HG03354 (cell line): ENCODE measurements at regions not wholly inside any gene's neighbourhood (a gene's known extent, or its start where the extent isn't known, plus 50 kb on each side); places are given as distances from the start of the nearest gene placed in this dataset.
A peak's percentile ranks its signal among the peaks of the same experiment; 100 is the strongest.

Experiments used
- ATAC-seq: cut with Tn5 transposase; IDR thresholded peaks from one replicate; pipeline ENCODE4 v1.9.1; 2021; ENCODE audit warnings: mild to moderate bottlenecking; ENCODE audit not compliant: unreplicated experiment, poor library complexity, severe bottlenecking

DNA sequence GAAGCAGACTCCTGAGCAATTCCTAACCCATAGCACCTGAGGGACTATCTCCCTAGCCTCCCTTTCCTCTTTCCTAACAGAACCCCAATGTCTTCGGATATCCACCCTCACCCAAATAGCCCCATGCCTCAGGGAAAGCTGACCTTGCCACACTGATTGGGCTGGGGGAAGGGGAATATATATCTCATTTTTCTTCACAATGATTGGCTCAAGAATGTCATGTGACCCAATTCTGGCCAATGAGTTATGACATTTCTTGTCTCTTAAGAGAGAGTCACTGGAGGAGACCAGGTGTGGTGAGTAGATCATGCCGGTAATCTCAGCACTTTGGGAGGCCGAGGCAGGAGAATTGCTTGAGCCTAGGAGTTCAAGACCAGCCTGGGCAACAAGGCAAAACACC is 71.9 kb upstream of the NLK start:
- ATAC-seq, result no peak

DNA sequence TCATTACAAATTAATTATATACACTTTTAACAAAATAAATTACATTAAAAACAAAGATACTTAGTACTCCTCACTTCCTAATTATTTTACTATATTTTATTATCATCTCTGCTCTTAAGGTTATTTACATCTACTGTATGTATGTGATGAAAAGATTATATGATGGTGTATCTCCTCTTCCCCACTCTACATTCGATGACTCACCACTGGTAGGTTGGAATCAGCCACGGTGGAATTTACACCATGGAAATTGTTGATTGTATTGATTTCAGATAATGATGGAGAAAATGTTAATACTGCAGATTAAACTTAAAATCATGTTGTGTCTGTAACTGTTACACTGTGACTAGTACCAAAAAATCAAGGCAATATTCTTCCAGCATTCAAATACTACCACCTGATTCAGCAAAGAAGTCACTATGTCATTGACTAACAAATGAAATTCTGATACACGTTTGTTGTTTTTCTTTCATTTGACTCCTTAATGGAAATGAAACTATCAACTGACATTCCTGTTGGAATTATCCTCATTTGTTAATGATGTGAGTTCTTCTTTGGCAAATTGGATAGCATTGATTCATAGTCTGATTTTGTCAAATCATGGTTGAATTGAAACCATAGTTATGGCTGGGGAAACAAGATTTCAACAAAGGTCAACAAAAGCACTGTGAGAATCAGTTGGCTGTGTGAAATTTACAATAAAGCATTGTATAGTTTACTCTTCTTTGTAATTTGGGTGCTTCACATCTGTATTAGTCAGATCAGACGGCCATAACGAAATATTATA is 69.0 kb upstream of the NLK start:
- no peak for ATAC-seq

DNA sequence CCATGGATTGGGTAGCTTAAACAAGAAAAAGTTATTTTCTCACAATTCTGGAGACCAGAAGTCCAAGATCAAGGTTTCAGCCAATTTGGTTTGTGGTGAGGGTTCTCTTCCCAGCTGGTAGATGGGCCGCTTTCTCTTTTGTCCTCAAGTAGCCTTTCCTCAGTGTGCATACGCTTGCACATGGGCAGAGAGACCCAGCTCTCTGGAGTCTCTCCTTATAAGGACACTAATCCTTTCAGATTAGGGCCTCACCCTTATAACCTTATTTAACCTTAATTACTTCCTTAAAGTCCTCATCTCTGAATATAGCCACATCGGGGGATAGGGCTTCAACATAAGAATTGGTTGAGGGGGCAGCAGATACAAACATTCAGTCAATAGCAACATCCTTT is 68.4 kb upstream of the NLK start:
- ATAC-seq, result no peak

GRCh38 chr17:27974531-27975145 is 67.8 kb upstream of the NLK start:
- no peak for ATAC-seq

GRCh38 chr17:27975146-27976011 is 67.1 kb upstream of the NLK start:
- no peak for ATAC-seq

GRCh38 chr17:27976331-27976730 is 66.1 kb upstream of the NLK start:
- no peak for ATAC-seq

- ATAC-seq, result no peak
Observed at GRCh38 chr17:27977751-27978688, 64.5 kb upstream of the NLK start.

- ATAC-seq, result no peak
Observed at GRCh38 chr17:27978689-27979175, 63.7 kb upstream of the NLK start.

- no peak for ATAC-seq
Observed at GRCh38 chr17:27980043-27980442, 62.4 kb upstream of the NLK start.

DNA sequence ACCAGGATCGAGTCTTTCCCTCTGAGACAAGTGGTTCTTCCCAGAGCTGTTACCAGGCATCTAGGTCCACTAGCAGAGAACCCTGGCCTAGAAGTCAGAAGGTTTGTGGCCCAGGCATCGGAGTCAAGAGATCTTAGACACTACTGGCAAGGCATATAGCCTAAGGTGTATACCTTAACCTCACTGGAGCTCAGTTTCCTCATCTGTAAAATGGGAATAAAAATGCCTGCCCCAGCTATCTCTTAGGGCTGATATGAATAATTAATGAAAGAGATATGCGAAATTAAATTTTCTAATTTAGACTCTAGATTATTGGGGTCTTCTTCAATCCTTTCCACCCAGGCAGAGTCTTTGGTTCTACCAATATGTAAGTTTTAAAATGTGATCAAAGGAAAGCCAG is 60.5 kb upstream of the NLK start:
- ATAC-seq, result no peak

DNA sequence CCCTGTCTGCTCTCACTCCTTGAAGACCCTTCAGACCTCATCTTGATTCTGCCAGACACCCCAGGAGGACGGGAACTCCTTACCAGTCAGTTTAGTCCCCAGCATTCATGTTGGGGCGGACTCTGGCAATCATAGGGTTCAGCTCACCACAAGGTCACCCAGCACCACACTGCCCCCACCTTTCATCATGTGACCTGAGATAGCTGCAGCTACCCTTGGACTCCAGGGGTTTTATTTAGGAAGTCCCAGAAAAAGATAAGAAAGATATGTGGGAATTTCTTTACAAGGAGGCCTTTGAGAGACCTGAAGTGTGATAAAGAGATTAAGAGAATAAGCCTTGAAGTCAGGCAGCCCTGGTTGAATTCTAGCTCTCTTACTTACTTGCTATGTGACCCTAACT is 59.8 kb upstream of the NLK start:
- no peak for ATAC-seq

DNA sequence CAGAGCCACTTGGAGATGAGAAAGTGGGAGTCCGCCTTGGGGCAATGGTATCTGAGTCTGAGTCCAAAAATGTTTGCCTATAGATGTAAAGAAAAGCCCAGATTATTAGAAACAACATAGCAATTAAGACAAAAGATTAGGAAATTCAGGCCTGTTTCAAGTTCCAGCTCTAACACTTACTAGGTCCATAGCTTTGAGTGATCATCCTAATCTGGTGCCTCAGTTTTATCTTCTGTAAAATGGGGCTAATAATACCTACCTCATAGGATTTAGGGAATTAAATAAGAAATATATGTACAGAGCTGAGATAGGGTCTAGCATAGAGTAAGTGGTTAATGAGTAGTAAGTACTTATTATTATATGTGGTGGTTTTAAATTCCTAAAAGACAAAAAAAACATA is 58.6 kb upstream of the NLK start:
- ATAC-seq, result no peak

GRCh38 chr17:27984404-27984803 is 58.1 kb upstream of the NLK start:
- no peak for ATAC-seq

GRCh38 chr17:27984816-27985215 is 57.7 kb upstream of the NLK start:
- no peak for ATAC-seq

GRCh38 chr17:27985306-27985705 is 57.2 kb upstream of the NLK start:
- ATAC-seq, result no peak

DNA sequence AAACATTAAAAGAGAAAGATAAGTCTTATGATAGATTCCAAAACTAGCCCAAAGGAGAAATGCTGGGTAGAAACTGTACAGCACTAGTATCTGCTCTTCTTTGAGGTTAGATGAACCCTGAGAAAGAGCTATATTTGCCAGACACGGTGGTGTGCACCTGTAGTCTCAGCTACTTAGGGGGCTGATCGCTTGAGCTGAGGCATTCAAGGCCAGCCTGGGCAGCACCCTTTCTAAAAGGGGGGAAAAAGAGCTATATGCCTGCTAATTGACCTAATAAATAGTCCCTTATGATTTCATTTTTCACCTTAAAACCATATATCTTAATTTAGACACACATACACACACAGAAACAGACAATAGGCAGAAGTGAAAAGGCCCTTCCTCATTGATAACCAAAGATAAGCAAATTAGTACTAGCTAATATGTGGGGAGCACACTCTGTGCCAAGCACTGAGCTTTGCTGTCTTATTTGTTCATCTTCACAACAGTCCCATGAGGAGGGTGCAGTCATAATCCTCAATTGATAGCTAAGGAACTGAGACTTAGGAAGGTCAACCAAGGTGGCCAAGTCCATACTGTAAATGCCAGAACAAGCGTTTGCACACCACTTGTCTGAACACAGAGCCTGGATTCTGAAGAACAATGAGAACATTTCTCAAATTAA is 56.6 kb upstream of the NLK start:
- peak; percentile 55 for ATAC-seq

- no peak for ATAC-seq
Observed at GRCh38 chr17:27986805-27987684, 55.4 kb upstream of the NLK start.

- no peak for ATAC-seq
Observed at GRCh38 chr17:27989046-27989445, 53.4 kb upstream of the NLK start.
